ENCODE measurements at regions not wholly inside any gene's neighbourhood (a gene's known extent, or its start where the extent isn't known, plus 50 kb on each side); places are given as distances from the start of the nearest gene placed in this dataset.
"Not testable (repeated sequence)": the region's sequence is repeated elsewhere in the genome, so short reads cannot be mapped to it uniquely, and the experiment has no call there.

GRCh38 chr5:25459082-25459481 lies 814.3 kb upstream of the CDH10 start:
- DNase-seq (ENCODE audit: low read depth in 4 of 4, low spot score in 3 of 4): no peak

GRCh38 chr5:25458628-25459027 lies 813.9 kb upstream of the CDH10 start:
- DNase-seq (ENCODE audit: low read depth in 4 of 4, low spot score in 3 of 4): no peak

- DNase-seq (ENCODE audit: low read depth in 4 of 4, low spot score in 3 of 4): no peak
Measured at GRCh38 chr5:25453500-25453899, 808.7 kb upstream of the CDH10 start.

- no peak for DNase-seq (ENCODE audit: low read depth in 4 of 4, low spot score in 3 of 4)
Measured at GRCh38 chr5:25451294-25451693, 806.5 kb upstream of the CDH10 start.

DNA sequence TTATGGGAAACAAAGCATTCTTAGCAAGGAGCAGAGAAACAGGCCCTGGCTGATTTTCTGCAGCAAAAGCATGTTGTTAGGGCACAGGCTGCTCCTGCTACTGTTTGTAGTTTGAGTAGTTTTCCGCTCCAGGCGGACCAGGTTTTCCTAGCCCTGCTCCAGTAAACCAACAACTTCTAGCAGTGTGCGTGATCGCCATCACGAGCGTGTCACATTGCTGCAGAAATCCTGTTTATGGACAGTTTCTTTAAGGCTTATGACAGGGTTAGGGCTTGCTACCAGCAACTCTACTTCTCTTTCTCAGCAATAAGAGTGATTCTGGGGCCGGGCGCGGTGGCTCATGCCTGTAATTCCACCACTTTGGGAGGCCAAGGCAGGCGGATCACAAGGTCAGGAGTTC lies 803.9 kb upstream of the CDH10 start:
- DNase-seq (ENCODE audit: low read depth in 4 of 4, low spot score in 3 of 4): no peak

GRCh38 chr5:25448190-25448621 lies 803.4 kb upstream of the CDH10 start:
- no peak for DNase-seq (ENCODE audit: low read depth in 4 of 4, low spot score in 3 of 4)

DNA sequence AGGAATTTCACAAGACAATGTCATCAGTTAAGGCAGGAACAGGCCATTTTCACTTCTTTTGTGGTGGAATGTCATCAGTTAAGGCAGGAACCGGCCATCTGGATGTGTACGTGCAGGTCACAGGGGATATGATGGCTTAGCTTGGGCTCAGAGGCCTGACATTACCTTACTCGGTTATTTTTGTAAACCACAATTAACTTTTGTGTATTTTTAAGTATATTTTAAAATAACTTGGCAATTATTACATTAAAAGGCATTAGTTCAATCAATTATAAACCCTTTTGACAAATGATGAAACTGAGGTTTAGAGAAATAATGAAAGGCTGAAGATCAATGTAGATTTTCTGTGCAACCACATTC lies 801.3 kb upstream of the CDH10 start:
- DNase-seq (ENCODE audit: low read depth in 4 of 4, low spot score in 3 of 4): not testable (repeated sequence)

- not testable (repeated sequence) for DNase-seq (ENCODE audit: low read depth in 4 of 4, low spot score in 3 of 4)
Measured at GRCh38 chr5:25445381-25446060, 800.7 kb upstream of the CDH10 start.

DNA sequence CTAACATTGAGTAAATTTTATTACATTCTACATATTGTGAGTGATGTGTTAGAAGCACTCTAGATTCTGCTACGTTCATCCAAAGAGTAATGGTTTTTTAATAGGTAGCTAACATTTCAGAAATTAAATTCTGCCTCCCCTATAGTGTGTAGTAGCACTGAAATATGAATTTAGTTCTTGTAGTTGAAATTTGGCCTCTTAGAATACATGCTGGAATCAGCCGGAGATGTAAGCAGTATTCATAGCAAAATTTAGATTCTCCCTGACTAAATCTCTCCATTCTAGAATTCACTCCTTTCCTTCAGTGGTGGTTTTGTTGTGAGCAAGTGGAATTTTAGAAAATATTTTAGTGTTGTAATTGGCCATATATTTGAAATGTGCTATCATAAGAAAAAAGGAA lies 799.9 kb upstream of the CDH10 start:
- no peak for DNase-seq (ENCODE audit: low read depth in 4 of 4, low spot score in 3 of 4)

DNA sequence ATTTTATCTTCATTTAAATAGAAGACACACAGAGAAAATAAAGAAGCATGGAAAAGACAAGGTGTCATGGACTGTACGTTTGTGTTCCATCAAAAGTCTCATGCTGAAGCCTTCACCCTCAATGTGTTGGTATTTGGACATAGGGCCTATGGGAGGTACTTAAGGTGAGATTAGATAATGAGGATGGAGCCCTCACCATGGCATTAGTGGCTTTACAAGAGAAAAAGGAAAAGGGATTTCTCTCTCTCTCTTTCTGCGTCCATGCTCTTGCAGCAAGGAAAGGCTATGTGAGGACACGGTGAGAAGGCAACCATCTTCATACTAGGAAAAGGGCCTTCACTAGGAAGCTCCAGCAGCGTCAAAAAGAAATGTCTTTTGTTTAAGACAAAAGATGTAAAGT lies 797.0 kb upstream of the CDH10 start:
- no peak for DNase-seq (ENCODE audit: low read depth in 4 of 4, low spot score in 3 of 4)

GRCh38 chr5:25439025-25439424 lies 794.2 kb upstream of the CDH10 start:
- DNase-seq (ENCODE audit: low read depth in 4 of 4, low spot score in 3 of 4): no peak

DNA sequence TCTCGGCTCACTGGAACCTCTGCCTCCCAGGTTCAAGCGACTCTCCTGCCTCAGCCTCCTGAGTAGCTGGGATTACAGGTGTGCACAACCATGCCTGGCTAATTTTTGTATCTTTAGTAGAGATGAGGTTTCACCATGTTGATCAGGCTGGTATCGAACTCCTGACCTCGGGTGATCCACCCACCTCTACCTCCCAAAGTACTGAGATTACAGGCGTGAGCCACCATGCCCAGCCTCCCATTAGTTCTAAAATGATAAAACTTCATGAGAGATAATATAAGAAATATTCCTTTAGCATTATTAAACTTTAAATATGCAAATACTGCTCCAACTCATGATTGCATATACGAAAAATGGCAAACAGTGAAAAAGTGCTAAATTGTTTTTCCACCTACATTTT lies 793.6 kb upstream of the CDH10 start:
- DNase-seq (ENCODE audit: low read depth in 4 of 4, low spot score in 3 of 4): not testable (repeated sequence)

DNA sequence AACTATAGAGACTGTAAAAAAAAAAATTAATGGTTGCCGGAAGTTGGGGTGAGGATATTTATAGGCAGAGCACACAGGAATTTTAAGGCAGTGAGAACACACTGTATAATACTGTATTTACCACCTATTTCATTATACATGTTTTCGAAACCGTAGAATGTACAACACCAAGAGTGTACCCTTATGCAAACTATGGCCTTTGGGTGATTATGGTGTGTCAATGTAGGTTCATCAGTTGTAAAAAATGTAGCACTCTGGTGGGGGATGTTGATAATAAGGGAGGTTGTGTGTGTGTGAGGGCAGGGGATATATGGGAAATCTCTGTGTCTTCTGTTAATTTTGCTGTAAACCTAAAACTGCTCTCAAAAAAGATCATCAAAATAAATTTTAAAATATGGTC lies 791.7 kb upstream of the CDH10 start:
- DNase-seq (ENCODE audit: low read depth in 4 of 4, low spot score in 3 of 4): no peak

- DNase-seq (ENCODE audit: low read depth in 4 of 4, low spot score in 3 of 4): no peak
Measured at GRCh38 chr5:25435882-25436281, 791.1 kb upstream of the CDH10 start.

GRCh38 chr5:25427240-25427639 lies 782.5 kb upstream of the CDH10 start:
- DNase-seq (ENCODE audit: low read depth in 4 of 4, low spot score in 3 of 4): no peak

GRCh38 chr5:25423271-25423670 lies 778.5 kb upstream of the CDH10 start:
- DNase-seq (ENCODE audit: low read depth in 4 of 4, low spot score in 3 of 4): no peak

DNA sequence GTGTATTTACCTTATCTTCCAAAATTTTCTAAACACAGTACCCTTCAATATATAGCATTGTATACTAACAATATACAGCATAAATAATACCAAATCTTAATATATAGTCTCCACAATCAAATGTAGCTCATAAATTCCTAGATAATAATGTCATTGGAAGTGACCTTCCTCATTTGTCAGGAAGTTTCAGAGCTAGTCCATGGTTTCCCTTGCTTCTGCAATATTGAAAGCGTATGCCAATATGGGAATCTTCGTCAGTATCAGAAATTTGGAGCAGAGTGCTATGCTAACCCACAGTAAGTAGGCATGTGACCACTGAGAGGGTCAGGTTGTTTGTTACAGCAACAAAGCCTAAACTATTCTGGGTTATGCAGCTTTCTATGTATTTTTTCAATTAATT lies 774.9 kb upstream of the CDH10 start:
- no peak for DNase-seq (ENCODE audit: low read depth in 4 of 4, low spot score in 3 of 4)

DNA sequence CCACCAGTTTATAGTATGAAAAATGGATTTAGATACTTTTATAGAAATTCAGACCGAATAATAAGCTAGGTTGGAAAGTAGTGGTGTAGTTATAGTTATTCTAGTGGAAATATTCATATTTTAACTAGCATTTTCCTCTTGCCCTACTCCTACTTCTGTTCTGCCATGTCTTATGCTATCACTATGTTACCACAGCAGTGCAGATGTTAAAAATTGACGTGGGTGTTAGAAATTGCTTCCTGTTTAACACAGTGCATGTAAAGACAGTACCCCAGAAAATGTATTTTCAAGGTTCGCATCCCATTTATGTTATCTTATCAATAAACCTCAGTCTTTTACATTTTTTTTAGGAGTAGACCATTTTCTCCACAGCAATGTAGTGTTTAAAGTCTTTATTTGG lies 774.2 kb upstream of the CDH10 start:
- DNase-seq (ENCODE audit: low read depth in 4 of 4, low spot score in 3 of 4): no peak

DNA sequence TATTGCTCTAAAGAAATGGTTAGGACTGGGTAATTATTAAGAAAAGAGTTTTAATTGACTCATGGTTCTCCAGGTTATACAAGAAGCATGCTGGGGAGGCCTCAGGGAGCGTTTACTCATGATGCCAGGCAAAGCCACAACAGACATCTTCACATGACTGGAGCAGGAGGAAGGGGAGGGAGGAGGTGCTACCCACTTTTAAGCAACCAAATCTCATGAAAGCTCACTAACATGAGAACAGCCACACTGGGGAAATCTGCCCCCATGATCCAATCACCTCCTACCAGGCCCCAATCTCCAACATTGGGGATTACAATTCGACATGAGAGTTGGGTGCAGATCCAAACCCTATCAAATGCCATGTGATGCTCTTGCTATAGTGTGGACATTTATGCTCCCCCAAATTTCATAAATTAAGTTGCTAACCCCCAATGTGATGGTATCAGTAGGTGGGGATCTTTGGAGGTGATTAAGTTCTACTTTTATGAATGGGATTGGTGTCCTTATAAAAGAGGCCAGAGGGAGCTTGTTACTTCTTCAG lies 773.6 kb upstream of the CDH10 start:
- no peak for DNase-seq (ENCODE audit: low read depth in 4 of 4, low spot score in 3 of 4)

DNA sequence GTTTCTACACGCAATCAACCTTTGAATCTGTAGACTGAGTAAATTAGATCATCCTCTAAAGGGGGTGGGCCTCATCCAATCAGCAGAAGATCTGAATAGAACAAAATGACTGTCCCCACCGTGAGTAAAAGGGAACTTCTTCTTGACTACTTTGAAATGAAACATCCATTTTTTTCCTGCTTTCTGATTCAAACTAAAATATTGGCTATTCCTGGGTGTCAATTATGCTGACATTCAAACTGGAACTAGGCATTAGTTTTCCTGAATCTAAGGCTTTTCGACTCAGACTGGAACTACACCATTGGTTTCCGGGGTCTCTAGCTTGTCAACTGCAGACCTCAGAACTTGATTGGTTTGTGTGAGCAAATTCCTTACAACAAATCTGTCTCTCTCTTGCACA lies 772.2 kb upstream of the CDH10 start:
- DNase-seq (ENCODE audit: low read depth in 4 of 4, low spot score in 3 of 4): no peak

DNA sequence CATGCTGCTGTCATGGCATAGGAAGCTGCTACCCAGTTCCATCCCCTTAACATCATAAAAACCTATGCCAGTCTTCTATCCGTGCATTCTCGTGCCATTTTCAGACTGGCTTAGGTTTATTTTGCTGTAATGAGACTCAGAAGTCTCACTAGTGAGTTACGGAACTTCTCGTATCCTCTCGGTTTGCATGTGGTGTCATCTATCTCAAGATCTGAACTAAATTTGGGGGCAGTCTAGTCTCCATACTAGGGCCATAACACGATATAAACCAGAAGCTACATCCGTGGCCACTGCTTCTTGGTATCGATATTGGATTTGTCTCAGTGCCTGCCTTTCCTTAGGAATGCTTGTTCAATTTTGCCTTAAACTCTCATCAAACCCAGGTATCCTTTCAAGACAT lies 771.2 kb upstream of the CDH10 start:
- no peak for DNase-seq (ENCODE audit: low read depth in 4 of 4, low spot score in 3 of 4)

DNA sequence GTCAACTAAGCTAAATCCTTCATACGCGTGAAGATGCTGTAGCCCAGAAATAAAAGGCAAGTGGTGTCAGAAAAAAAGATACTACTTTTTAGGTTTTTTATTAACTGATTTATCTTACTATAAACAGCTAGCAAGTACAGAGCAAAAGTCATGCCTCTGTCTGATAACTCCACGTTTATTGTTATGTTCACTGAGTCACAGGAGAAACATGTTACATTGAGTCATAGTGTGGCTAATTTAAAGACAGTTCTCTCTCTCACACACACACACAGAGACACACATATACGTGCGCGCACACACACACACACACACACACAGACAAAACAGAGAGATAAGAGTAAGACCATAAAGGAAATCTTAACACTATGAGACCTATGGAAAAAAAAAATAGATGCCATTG lies 770.0 kb upstream of the CDH10 start:
- DNase-seq (ENCODE audit: low read depth in 4 of 4, low spot score in 3 of 4): no peak

- no peak for DNase-seq (ENCODE audit: low read depth in 4 of 4, low spot score in 3 of 4)
Measured at GRCh38 chr5:25412116-25412661, 767.4 kb upstream of the CDH10 start.

Data from left renal pelvis (tissue), 4 donors.